GM19452 (cell line): ENCODE measurements at regions not wholly inside any gene's neighbourhood (a gene's known extent, or its start where the extent isn't known, plus 50 kb on each side); places are given as distances from the start of the nearest gene placed in this dataset.
"Not testable (repeated sequence)": the region's sequence is repeated elsewhere in the genome, so short reads cannot be mapped to it uniquely, and the experiment has no call there.

Experiments used
- ATAC-seq: cut with Tn5 transposase; IDR thresholded peaks from one replicate; pipeline ENCODE4 v1.9.1; 2021; ENCODE audit not compliant: unreplicated experiment

DNA sequence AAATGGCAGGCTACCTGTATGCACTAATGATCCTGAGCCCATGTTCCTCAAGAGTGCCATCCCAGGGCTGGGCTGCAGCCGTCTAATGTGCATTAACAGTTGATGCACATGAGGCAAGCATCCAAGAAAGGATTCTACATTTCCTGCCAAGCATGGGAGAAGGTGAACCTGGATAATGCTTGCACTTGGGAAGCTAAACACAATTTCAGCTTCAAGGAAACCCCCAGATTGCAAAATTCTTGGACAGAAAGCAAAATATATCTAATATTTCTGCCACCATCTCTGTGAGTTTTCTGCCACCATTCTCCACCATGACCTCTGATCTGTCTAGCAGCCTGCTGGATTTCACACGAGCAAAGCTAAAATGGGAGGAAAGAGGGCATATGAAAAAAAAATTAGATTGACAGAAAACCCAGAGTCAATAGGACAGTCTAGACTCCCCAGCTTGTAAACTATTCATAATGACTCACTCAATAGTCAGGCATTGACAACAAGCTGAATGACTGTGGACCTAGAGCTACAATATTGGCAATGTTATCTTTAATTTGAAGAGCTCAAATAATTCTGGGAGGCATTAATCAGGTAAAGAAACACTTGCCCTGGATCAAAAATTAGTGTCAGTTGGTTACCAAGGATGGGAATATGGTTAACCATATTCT, 91.9 kb upstream of the BCL2L14 start:
- no peak for ATAC-seq

DNA sequence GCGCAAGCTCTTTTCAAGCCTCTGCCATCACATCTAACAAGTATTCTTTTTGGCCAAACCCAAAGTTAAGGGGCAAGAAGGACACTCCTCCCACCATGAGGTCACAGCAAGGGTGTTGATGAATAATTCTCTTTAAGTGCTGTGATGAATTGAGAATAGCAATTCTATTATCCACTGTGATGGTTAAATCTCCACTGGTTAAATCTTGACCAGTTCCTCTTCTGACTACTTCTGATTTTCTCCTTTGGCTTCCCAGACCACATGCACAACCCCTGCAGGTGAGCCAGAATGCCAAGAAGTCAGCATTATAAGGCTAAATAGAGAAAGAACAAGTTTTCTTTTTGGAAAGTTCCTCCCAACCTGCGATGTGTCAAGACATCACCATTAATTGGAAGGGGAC, 90.6 kb upstream of the BCL2L14 start:
- ATAC-seq, result no peak

DNA sequence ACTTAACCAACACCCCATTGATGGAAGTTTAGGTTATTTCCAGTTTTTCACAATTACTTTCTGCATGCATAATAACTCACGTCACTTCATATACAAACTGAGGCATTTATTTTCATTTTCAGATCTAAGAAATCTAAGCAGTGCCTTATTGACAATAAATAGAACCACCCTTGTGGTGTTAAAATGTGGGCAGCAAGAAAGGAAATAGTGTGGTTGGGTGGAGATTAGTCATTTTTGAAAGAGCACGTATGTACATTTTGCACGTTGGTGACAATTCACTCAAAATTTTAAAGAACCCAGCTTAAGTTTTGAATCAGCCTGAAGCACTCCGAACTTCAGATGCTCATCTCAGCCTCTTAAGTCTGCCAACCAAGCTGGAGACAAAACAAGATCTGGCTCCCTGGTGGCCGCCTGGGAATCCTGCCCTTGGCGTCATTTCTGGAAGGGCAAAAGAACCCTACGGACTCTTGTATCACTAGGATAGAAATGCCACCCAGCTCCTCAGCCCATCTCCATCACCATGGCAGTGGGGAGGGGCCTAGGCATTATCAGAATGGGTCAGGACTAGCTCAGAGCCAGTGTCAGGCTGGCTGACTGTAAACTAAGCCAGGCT, 89.5 kb upstream of the BCL2L14 start:
- ATAC-seq, result peak; percentile 92

DNA sequence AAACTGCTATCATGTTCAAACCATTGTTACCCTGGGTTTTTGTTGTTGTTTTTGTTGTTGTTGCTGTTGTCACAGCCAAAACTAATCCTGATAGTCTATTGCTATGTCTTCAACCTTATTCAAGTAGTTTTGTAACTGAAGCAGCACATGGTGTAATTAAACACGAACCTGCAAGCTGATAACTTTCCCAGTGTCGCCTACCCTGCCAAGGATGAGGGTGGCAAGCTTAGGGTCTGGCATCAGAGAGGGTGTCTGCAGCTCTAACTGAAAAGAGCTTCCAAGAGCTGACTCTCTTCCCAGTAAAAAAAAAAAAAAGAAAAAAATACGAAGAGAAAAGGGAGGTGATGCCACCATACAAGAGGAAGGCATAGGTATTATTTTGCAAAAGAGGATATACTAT, 86.3 kb upstream of the BCL2L14 start:
- no peak for ATAC-seq

DNA sequence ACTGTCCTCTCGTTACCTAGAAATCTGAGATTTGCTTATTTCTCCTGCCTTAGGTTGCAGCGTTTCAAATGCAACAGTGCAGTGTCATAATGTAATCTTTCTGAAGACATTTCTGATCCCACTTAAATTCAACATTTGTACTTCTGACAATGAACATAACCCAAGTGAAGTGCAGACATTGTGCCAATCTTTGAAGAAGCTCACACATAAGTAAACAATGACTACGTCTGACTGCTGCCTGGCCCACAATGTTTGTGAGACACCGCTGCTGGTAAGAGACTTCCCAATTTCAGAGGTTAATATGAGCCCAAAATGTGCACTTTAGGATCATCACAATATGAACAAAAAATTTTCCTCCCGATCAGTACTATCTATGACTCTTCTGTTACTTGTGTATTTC, 84.6 kb upstream of the BCL2L14 start:
- no peak for ATAC-seq

DNA sequence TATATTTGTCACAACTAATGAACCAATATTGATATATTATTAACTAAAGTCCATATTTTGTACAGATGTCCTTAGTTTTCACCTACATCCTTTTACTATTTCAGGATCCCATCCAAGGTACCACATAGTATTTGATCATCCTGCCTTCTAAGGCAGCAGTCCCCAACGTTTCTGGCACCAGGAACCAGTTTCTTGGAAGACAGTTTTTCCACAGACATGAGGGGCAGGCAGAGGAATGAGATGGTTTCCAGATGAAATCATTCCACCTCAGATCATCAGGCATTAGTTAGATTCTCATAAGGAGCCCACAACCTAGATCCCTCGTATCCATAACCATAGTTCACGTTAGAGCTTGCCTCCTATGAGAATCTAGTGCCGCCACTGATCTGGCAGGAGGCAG, 82.8 kb upstream of the BCL2L14 start:
- no peak for ATAC-seq

DNA sequence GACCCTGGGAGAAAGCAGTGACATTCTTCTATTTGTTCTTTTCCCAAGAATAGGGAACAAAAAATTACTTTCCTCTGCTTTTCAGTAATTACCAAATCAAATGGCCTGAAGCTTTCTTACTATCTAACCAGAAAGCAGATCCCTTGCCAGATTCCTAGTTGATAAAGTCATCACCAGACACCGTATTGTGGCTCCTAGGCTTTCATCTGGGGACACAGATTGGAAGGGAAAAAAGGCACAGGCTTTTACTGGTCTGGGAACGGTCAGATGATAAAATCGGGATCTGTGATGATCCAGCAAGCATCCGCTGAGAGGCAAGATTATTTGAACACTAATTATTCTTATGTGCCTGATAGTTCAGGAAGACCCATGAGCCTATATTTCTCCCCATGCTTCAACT, 79.1 kb upstream of the BCL2L14 start:
- no peak for ATAC-seq

DNA sequence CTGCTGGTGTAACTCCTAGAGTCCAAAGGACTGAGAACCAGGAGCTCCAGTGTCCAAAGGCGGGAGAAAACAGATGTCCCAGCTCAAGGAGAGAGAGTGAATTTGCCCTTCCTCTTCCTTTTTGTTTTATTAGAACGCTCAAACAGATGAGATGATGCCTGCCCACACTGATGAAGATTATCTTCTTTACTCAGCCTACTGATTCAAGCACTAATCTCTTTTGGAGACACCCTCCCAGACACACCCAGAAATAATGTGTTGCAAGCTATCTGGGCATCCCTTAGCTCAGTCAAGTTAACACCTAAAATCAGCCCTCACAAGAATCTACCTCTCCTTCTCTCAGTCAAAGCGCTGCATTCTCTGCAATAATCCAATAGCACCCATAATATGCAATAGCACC, 78.2 kb upstream of the BCL2L14 start:
- ATAC-seq, result no peak

DNA sequence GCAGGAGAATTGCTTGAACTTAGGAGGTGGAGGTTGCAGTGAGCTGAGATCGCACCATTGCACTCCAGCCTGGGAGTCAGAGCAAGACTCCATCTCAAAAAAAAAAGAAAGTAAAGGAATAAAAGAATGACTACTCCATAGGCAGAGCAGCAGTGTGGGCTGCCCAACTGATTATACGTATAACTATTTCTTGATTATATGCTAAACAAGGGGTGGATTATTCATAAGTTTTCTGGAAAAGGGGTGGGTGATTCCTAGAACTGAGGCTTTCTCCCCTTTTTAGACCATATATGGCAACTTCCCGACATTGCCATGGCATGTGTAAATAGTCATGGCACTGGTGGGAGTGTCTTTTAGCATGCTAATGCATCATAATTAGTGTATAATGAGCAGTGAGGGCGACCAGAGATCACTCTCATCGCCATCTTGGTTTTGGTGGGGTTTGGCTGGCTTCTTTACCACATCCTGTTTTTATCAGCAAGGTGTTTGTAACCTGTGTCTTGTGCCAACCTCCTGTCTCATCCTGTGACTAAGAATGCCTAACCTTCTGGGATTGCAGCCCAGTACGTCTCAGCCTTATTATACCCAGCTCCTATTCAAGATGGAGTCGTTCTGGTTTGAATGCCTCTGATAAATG, 72.3 kb upstream of the BCL2L14 start:
- not testable (repeated sequence) for ATAC-seq

DNA sequence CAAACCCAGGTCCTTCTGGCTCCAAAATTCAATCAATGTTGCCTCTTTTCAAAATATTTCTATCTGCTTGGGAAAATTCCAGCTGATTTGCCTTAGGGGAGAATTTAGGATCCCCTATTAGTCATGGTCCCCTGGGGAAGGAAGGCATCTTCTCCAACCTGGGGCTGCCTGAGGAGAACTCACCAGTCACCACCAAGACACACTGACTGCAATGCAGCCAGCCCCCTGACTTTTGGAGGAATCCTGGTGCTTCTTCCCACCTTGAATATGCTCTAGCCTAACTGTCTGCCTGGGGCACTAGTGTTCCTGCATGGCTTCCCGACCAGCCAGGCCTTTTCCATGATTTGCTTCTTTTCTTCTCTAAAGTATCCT, 71.8 kb upstream of the BCL2L14 start:
- ATAC-seq, result no peak

DNA sequence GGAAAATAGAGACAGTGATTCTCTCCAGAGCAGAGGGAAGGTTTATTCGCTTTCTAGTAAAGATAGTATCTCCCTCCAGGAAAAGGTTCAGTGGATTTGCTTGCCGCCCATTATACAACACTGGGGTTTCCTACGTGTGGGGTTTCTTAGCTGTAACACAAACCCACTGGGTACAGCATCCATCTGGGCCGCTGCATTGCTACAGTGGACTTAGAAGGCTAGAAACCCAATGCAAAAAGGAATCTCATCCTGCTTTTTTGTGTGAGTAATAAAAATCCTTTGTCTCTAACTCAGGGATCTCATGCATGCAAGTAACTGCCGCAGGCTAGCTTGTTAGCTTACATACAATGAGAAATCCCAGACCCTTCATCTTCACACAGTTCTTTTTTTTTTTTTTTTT, 67.1 kb upstream of the BCL2L14 start:
- no peak for ATAC-seq

DNA sequence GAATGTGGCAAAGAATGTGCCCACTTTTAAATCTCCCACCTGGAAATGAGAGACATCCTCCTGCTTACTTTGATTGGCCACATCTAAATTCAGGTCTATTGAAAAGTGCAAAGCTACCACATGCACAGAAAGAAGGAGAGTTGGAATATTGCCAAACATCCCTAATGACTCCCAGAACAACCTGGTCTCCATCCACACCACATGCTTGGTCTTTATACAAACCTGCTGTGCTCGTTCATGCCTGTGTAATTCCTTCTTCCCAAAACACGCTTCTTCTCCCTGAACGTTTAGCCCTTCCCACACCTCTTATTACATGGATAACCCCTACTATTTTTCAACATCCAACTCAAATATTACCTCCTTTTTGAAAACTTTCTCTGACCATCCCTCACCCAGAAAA, 66.2 kb upstream of the BCL2L14 start:
- no peak for ATAC-seq

DNA sequence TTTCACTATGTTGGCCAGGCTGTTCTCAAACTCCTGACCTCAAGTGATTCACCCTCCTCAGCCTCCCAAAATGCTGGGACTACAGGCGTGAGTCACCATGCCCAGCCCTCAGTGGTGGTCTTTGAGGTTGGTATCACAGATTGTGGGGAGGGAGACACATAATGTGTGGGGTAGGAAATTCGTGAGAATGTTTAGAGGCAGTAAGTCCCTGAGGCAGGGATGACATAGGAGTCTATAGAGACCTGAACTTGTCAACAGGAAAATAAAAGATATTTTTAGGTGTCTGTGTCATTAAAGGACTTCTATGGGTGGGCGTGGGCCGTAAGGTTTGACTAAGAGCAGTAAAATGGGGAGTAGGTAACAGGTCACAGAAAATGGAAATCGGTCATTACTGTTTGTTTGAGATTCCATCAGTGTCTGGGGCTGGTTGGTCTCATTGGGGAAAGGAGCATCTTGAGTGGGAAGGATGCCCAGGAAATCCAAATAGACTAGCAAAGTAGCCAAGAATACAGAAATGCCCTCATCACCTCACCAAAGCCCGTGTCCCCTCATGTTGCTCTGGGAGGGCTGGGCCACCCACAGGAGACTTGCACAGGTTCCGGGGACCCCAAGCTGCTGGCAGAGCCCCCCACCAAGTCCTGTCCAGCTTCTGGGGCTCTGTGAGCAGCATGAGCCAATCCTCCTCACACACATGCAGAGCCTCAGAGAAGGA, 63.6 kb upstream of the BCL2L14 start:
- no peak for ATAC-seq

DNA sequence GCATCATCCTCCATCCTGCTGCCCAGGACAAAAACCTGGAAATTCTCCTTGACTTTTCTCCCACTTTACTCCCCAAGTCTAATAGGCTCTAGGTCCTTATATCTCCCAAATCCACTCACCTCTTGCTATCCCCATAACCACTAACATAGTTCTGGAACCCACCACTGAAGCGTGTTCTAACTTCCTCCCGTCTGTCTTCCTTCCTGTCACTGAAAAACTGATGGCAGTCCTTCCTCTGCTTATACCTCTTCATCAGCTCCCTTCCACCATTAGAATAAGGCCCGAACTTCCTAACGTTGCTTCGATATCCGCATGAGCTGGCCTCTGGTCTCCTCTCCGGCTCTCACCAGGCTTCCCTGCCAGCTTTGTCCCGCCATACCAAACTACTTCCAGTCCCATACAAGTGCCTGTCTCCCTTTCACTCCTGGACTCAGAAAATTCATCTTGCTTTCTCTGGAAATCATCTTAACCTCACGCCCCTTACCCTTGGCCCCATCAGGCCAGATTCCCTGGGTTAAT, 63.0 kb upstream of the BCL2L14 start:
- no peak for ATAC-seq

DNA sequence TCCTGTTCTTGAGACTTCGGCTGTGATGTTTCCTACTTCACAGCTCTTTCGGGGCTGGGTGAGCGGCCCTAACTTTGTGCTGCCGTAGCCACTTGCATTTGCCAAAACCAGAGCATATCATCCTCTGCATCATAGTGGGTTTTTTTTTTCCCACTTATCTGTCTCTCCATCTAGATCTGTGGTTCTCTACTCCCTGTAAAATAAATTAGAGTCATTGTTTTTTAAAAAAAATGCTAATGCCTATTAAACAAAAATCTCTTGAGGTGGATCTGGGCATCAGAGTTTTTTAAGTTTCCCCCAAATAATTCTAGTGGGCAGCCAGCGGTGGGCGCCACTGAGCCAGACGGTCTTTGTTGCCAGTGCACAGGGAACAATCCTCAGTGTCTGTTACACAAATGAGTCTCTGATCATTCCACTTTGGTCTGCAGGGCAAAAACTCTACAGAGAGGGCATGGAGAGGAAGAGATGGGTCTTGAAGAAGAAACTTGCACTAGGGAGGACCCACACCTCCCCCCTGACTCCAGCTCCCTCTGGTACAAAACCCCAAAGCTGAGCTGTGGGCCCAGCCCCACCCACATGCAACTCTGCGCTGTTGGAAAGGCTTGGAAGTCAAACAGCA, 62.4 kb upstream of the BCL2L14 start:
- no peak for ATAC-seq

DNA sequence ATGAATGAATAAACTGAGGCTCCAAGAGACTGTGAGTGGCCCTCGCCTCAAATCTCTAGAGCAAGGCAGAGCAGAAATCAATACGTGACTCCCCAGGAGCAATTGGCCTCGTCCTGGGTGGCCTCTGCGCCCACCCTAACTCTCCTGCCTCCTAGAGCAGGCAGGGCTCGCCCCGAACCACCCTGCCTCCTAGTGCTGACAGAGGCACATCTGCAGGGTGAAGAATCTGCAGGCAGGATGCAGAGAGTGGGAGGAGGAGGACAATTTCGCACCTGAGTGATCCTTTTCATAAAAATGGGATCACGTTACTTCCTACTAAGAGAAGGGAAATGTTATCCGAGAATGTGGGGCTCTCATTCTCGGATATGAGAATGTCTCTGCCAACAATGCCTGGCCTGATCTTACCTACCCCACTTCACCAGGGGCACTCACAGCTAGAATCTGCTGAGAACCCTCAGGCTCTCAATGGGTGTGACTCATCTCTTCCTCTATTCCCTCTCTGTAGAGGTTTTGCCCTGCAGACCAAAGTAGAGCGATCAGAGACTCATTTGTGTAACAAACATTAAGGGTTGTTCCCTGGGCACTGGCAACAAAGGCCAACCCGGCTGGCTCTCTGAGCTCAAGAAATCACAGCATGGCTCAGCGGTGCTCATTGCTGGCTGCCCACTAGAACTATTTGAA, 61.7 kb upstream of the BCL2L14 start:
- ATAC-seq, result peak; percentile 48

DNA sequence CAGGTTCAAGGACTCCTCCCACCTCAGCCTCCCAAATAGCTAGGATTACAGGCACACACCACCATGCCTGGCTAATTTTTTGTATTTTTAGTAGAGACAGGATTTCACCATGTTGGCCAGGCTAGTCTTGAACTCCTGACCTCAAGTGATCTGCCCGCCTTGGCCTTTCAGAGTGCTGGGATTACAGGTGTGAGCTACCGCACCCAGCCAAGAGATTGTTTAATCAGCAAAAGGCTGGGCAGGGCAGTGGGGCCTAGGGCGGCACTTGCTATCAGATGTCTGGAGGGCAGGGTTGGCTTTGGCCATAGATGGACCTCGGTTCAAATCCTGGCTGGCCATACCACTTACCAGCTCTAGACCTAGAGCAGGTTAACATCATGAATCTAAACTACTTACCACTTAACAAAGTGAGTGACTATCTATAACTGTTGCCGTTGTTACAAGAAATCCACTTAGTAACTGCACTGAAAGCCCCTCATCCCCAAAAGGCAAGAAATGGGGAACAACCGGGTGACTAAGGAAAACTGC, 60.9 kb upstream of the BCL2L14 start:
- not testable (repeated sequence) for ATAC-seq

DNA sequence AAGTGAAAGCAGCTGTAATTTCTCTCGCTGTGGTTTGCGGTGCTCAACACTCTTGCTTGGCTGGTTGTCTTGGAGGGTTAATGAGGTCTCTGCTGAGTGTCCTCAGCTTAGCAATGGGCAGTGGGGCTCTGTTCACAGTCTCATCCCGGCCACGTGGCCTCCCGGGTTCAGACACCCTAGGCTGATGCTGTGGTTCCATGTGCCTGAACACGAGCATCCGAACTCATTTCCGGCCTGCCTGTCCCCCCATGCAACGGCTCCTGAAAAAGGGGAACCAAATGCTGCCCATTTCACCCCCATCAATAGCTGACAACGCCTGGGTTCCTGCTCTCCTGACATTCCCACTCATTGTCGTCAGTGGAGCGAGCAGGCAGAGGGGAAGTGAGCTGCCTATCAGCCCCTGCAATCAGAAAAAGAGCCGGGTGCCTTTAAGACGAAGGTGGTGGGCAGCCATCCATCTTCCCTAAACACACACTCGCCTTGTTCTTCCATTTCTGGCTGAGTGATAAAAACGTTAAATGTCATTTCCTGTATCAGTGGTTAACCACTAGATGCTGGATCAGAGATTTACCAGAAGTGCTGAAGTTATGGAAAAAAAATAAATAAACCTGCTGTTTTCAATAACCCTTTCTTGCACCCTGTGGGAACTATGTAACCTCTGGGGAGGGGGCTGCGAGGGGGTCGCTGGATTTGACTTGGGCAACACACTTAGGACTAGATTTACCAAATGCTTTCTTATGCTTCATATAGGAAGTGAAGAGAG, 60.3 kb upstream of the BCL2L14 start:
- peak; percentile 62 for ATAC-seq

DNA sequence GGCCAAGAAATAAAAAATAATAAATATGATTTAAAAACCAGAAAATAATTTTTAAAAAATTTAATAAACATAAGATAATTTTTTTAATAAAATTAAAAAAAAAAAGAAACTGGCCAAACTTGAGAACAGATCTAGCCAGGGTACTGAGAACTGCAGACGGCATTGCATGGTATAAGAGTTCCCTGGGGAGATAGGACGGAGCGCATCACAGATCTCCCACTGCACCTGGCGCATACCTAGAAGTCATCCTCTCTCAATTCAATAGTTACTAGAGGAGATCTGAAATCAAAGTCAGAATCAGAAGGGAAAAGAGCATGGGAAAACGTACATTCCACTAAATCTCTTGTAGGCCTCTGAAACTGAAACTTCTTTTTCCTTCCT, 58.9 kb upstream of the BCL2L14 start:
- ATAC-seq, result no peak
